Mesothelial cell of epicardium (in vitro differentiated cells): ENCODE measurements at regions not wholly inside any gene's neighbourhood (a gene's known extent, or its start where the extent isn't known, plus 50 kb on each side); places are given as distances from the start of the nearest gene placed in this dataset.

ENCODE experiments used
- DNase-seq, 2 experiments: peaks; one replicate each; pipeline ENCODE4 v3.0.0; 2021; ENCODE audit warnings: low spot score in 2 of 2; ENCODE audit not compliant: unreplicated experiment in 2 of 2
- H3K27ac Mint-ChIP-seq: 2 replicates; pipeline ENCODE4 v1.8.0; 2021; ENCODE audit warnings: mixed read lengths
- H3K27me3 Mint-ChIP-seq: 2 replicates; pipeline ENCODE4 v1.8.0; 2021; ENCODE audit warnings: low read depth, mixed read lengths
- H3K36me3 Mint-ChIP-seq: 2 replicates; pipeline ENCODE4 v1.8.0; 2021; ENCODE audit warnings: mixed read lengths
- H3K4me1 Mint-ChIP-seq: 2 replicates; pipeline ENCODE4 v1.8.0; 2021; ENCODE audit warnings: mixed read lengths
- H3K4me3 Mint-ChIP-seq: 2 replicates; pipeline ENCODE4 v1.8.0; 2021; ENCODE audit warnings: mild to moderate bottlenecking, moderate library complexity, mixed read lengths
- H3K9me3 Mint-ChIP-seq: 2 replicates; pipeline ENCODE4 v1.8.0; 2021; ENCODE audit warnings: mixed read lengths
- TF ChIP-seq, protein P1 (sequence below): fragments of 200-600 bp; sonication (generic); IDR thresholded peaks from one replicate; pipeline ENCODE4 v1.5.0; 2021; ENCODE audit warnings: antibody characterized with exemption; ENCODE audit not compliant: unreplicated experiment

DNA sequence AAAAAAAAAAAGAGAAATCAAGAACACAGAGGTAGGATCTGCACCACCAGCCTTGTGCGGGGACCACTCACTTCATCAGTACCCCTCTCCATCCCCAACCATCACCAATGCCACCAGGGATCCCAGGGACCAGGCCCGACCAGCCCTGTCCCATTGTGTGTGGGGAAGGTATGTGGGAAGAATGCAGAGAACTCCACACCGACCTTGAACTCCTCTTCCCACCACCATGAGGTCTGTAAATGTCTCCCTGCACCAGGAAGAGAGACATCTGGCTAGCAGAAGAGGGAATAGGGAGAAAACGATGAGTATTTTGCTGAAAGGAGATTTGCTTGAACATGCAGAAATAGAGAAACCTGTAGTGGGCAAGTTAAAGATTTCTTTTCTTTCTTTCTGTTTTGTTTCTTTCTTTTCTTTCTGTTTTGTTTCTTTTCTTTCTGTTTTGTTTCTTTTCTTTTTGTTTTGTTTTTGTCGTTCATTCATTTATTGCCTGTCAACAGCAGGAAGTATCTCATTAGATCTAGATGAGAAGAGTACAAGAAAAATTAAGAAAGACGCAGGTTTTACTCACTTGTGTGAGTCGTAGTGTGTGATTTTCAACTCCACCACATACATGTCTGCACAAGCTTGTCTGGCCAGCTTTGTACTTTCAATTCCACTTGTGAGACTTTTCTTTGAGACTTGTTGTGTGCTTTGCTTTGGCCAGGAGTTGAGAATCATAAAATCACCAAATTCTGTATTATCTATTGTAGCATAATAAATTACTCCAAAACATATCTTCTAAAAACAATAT is 179.8 kb upstream of the HAAO start:
- Mint-ChIP-seq H3K4me1 (peaks cover 55% of the 10 kb centered on the region), H3K27ac (peak overlapping the region; percentile 83)
- no peak for DNase-seq

DNA sequence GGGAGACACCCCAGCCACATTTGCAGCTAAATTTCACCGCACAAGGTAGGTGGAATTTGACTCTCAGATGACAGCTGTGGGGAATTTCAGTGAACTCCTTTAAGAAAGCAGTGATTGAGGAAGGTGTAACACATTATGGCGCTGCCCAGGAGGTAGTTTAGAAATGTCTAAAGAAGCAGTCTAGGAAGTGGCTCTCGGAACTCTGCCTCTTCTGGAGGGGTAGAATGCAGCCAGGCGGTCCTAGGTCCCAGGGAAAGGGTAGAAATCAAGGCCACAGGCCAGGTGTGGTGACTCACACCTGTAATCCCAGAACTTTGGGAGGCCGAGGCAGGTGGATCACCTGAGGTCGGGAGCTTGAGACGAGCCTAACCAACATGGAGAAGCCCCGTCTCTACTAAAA is 179.0 kb upstream of the HAAO start:
- TF ChIP-seq, protein P1, sequence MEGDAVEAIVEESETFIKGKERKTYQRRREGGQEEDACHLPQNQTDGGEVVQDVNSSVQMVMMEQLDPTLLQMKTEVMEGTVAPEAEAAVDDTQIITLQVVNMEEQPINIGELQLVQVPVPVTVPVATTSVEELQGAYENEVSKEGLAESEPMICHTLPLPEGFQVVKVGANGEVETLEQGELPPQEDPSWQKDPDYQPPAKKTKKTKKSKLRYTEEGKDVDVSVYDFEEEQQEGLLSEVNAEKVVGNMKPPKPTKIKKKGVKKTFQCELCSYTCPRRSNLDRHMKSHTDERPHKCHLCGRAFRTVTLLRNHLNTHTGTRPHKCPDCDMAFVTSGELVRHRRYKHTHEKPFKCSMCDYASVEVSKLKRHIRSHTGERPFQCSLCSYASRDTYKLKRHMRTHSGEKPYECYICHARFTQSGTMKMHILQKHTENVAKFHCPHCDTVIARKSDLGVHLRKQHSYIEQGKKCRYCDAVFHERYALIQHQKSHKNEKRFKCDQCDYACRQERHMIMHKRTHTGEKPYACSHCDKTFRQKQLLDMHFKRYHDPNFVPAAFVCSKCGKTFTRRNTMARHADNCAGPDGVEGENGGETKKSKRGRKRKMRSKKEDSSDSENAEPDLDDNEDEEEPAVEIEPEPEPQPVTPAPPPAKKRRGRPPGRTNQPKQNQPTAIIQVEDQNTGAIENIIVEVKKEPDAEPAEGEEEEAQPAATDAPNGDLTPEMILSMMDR = no peak
- H3K4me3 Mint-ChIP-seq = no peak overlapping the region
- H3K4me1 Mint-ChIP-seq = peaks cover 47% of the 10 kb centered on the region
- peak overlapping the region; percentile 83 for H3K27ac Mint-ChIP-seq
- DNase-seq = no peak
- no peaks in the 10 kb centered on the region for H3K36me3 Mint-ChIP-seq
- no peaks in the 10 kb centered on the region for H3K9me3 Mint-ChIP-seq
- H3K27me3 Mint-ChIP-seq = no peaks in the 10 kb centered on the region

More for the DNA sequence above, 179.8 kb upstream of the HAAO start:
- TF ChIP-seq, protein P1 = no peak
- H3K9me3 Mint-ChIP-seq = no peaks in the 10 kb centered on the region
- H3K36me3 Mint-ChIP-seq = no peaks in the 10 kb centered on the region
- H3K27me3 Mint-ChIP-seq = no peaks in the 10 kb centered on the region
- H3K4me3 Mint-ChIP-seq = no peak overlapping the region

DNA sequence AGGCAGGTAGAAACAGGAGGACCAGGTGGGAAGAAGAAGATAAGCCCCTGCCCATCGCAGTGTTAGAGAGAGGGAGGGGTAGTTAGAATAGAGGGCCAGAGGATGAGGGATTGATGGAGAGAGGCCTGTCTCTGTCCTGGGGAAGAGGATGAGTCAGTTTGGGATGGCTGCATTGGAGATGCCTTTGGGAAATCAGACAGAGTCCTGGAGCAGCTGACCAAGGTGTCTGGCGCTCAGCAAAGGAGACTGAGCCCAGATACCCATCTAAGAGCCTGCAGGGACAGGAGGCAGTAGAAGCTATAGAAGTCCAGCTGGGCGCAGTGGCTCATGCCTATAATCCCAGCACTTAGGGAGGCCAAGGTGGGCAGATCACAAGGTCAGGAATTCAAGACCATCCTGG is 177.8 kb upstream of the HAAO start:
- DNase-seq = no peak
- TF ChIP-seq, protein P1 = no peak
- H3K4me3 Mint-ChIP-seq = no peak overlapping the region
- H3K27me3 Mint-ChIP-seq = no peaks in the 10 kb centered on the region
- peaks cover 40% of the 10 kb centered on the region for H3K4me1 Mint-ChIP-seq
- H3K27ac Mint-ChIP-seq = no peak overlapping the region
- no peaks in the 10 kb centered on the region for H3K9me3 Mint-ChIP-seq
- H3K36me3 Mint-ChIP-seq = no peaks in the 10 kb centered on the region

DNA sequence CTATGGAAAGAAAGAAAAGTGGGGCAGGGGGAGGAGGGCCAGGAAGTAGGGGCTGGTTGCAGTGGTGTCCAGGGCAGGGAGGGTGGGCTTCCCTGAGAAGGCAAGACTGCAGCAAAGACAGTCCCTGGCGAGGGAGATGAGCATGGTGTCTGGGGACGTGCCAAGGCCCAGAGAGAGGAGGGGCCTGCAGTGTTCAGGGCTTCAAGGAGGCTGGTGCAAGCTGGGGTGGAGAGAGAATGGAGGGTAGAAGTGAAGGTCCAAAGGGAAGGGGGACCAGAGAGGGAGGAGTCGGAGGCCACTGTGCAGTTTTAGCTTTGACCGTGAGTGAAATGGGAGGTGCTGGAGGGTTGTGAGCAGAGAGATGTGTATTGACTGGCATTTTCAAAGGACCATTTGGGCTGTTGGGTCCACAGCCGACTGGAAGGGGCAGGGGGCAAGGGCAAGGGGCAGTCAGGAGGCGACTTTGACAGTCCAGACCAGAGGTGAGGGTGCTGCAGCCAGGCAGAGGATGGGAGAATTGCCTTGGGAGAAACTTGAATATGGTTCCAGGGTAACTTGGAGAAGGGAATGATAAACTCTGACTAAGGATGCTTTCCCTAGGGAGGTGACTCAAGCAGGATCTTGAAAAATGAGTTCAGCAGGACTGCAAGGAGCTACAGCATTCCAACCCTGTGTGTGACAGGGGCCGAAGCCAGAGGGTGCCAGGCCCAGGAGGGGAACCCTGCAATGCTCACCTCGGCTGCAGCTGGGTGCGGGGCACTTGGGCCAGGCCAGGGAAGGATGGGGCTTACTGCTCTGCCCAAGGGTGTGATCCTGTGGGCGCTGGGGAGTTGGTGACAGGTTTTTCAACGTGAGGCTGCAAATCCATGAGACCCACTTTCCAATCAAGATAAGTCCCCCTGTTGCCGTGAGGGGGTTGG is 177.1 kb upstream of the HAAO start:
- Mint-ChIP-seq H3K4me1 (peaks cover 35% of the 10 kb centered on the region), H3K27ac (peak overlapping the region; percentile 77), H3K27me3 (no peaks in the 10 kb centered on the region), H3K9me3 (no peaks in the 10 kb centered on the region), H3K4me3 (no peak overlapping the region), H3K36me3 (no peaks in the 10 kb centered on the region)
- TF ChIP-seq, protein P1 = no peak
- no peak for DNase-seq

DNA sequence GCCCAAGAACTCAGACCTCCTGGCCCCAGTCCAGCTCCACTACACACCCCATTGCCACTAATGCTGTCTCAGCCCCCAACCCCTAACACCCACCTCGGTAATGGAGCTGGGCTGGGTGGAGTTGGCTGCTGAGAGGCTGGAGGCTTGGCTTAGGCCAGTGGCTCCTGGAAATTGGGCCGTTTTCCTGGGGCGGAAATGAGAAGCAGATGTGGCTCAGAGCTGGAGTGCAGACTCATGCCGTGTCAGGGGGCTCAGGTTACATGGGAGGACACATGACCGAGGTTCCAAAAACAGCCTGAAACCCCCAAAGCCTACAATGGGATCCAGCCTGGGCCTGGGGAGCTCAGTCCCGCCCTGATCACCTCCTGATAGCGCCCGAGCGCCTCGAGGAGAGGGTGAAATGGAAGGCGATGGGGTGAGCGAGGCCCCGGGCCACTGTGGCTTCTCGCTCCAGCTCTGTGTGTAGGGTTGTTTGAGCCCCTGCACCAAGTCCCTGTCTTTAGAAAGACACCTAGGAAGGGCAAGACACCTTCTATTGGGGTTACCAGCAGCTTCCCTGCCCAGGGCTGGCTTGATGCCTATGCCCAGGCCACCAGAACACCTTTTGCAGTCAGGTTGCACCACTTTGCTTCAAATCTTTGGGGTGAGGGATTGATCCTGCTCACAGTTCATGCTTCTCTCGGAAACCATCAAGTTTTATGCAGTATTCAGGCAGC is 175.7 kb upstream of the HAAO start:
- H3K4me1 Mint-ChIP-seq = peaks cover 26% of the 10 kb centered on the region
- H3K36me3 Mint-ChIP-seq = no peaks in the 10 kb centered on the region

More for the DNA sequence above, 175.7 kb upstream of the HAAO start:
- Mint-ChIP-seq H3K27me3 (no peaks in the 10 kb centered on the region), H3K4me3 (no peak overlapping the region), H3K9me3 (no peaks in the 10 kb centered on the region), H3K27ac (peak overlapping the region; percentile 56)
- DNase-seq = peak in 1 of 2 experiments; percentile 61
- TF ChIP-seq, protein P1 = no peak
